HEK293 (cell line): ENCODE measurements at regions not wholly inside any gene's neighbourhood (a gene's known extent, or its start where the extent isn't known, plus 50 kb on each side); places are given as distances from the start of the nearest gene placed in this dataset.

Experiments used
- CTCF ChIA-PET: fragments of 350-600 bp; formaldehyde crosslinking; extraction: SDS; loops from one replicate; lab custom pipeline; 2021; ENCODE audit warnings: antibody characterized with exemption; lab: Yijun Ruan, JAX
- POLR2A ChIA-PET: fragments of 300-600 bp; formaldehyde crosslinking; extraction: SDS; loops from one replicate; lab custom pipeline; 2020; ENCODE audit warnings: antibody characterized with exemption, inconsistent platforms; lab: Yijun Ruan, JAX
- H3K27ac ChIP-seq: fragments of 200-500 bp; sonication (Bioruptor generic); 2 replicates; pipeline ENCODE4 v1.5.1; 2014; ENCODE audit warnings: low read depth, low read length, control low read depth, inconsistent platforms; ENCODE audit errors: extremely low read depth
- H3K36me3 ChIP-seq, 2 experiments: fragments of 200-500 bp in 1 of 2; sonication (Bioruptor generic) in 1 of 2; 1 replicate in 1 of 2; 2 replicates in 1 of 2; pipeline ENCODE4 v1.5.1; 2014 to 2017; ENCODE audit warnings: inconsistent platforms in 2 of 2, low read length in 2 of 2; ENCODE audit not compliant: control insufficient read depth in 2 of 2, insufficient read depth in 1 of 2
- H3K4me1 ChIP-seq: fragments of 200-500 bp; sonication (Bioruptor generic); 2 replicates; pipeline ENCODE4 v1.5.1; 2014; ENCODE audit warnings: mild to moderate bottlenecking, low read length, inconsistent platforms; ENCODE audit not compliant: control insufficient read depth, insufficient read depth
- H3K4me3 ChIP-seq: 2 replicates; pipeline ENCODE4 v1.5.1; 2011; ENCODE audit warnings: low read depth, mild to moderate bottlenecking, control low read depth, low read length, moderate library complexity
- H3K9me3 ChIP-seq: fragments of 200-500 bp; sonication (Bioruptor generic); 2 replicates; pipeline ENCODE4 v1.5.1; 2014; ENCODE audit warnings: low read depth, low read length, inconsistent platforms; ENCODE audit not compliant: control insufficient read depth, insufficient read depth
- BCL11A ChIP-seq: fragments of 450-650 bp; formaldehyde crosslinking; IDR thresholded peaks from 2 replicates; pipeline ENCODE4 v1.5.1; 2016; ENCODE audit warnings: low read depth, missing biosample characterization, missing genetic modification characterization
- FEZF1 ChIP-seq: fragments of 450-650 bp; formaldehyde crosslinking; IDR thresholded peaks from 2 replicates; pipeline ENCODE4 v1.5.1; 2016; ENCODE audit warnings: missing biosample characterization, missing genetic modification characterization
- MZF1 ChIP-seq: fragments of 450-650 bp; formaldehyde crosslinking; IDR thresholded peaks from 2 replicates; pipeline ENCODE4 v1.5.1; 2017; ENCODE audit warnings: missing biosample characterization, missing genetic modification characterization, borderline replicate concordance
- OSR2 ChIP-seq: fragments of 450-650 bp; formaldehyde crosslinking; IDR thresholded peaks from 2 replicates; pipeline ENCODE4 v1.5.1; 2016; ENCODE audit warnings: missing biosample characterization, missing genetic modification characterization
- OVOL3 ChIP-seq: fragments of 450-650 bp; formaldehyde crosslinking; IDR thresholded peaks from 2 replicates; pipeline ENCODE4 v1.5.1; 2016; ENCODE audit warnings: missing biosample characterization, missing genetic modification characterization
- SCRT1 ChIP-seq: fragments of 450-650 bp; formaldehyde crosslinking; IDR thresholded peaks from 2 replicates; pipeline ENCODE4 v1.5.1; 2016; ENCODE audit warnings: missing biosample characterization, missing genetic modification characterization, borderline replicate concordance
- SCRT2 ChIP-seq: fragments of 450-650 bp; formaldehyde crosslinking; IDR thresholded peaks from 2 replicates; pipeline ENCODE4 v1.5.1; 2016; ENCODE audit warnings: missing biosample characterization, missing genetic modification characterization
- WT1 ChIP-seq: fragments of 450-650 bp; formaldehyde crosslinking; IDR thresholded peaks from 2 replicates; pipeline ENCODE4 v1.5.1; 2016; ENCODE audit warnings: missing biosample characterization, missing genetic modification characterization
- ZBTB17 ChIP-seq: fragments of 450-650 bp; formaldehyde crosslinking; IDR thresholded peaks from 2 replicates; pipeline ENCODE4 v1.5.1; 2016; ENCODE audit warnings: missing biosample characterization, missing genetic modification characterization
- ZBTB20 ChIP-seq: fragments of 450-650 bp; formaldehyde crosslinking; IDR thresholded peaks from 2 replicates; pipeline ENCODE4 v1.5.1; 2016; ENCODE audit warnings: missing biosample characterization, missing genetic modification characterization
- ZEB2 ChIP-seq: fragments of 450-650 bp; formaldehyde crosslinking; IDR thresholded peaks from 2 replicates; pipeline ENCODE4 v1.5.1; 2016; ENCODE audit warnings: missing biosample characterization, missing genetic modification characterization
- ZNF132 ChIP-seq: fragments of 450-650 bp; formaldehyde crosslinking; IDR thresholded peaks from 2 replicates; pipeline ENCODE4 v1.5.1; 2017; ENCODE audit warnings: missing biosample characterization, missing genetic modification characterization, borderline replicate concordance
- ZNF214 ChIP-seq: fragments of 450-650 bp; formaldehyde crosslinking; IDR thresholded peaks from 2 replicates; pipeline ENCODE4 v1.5.1; 2017; ENCODE audit warnings: missing biosample characterization, mild to moderate bottlenecking, missing genetic modification characterization, borderline replicate concordance
- ZNF221 ChIP-seq: fragments of 450-650 bp; formaldehyde crosslinking; IDR thresholded peaks from 2 replicates; pipeline ENCODE4 v1.5.1; 2017; ENCODE audit warnings: missing biosample characterization, missing genetic modification characterization, borderline replicate concordance
- ZNF335 ChIP-seq: fragments of 450-650 bp; formaldehyde crosslinking; conservative IDR thresholded peaks from 2 replicates; pipeline ENCODE4 v1.5.1; 2016; ENCODE audit warnings: missing biosample characterization, missing genetic modification characterization
- ZNF341 ChIP-seq: fragments of 450-650 bp; formaldehyde crosslinking; IDR thresholded peaks from 2 replicates; pipeline ENCODE4; 2016; ENCODE audit warnings: low read depth, missing biosample characterization, missing genetic modification characterization
- ZNF366 ChIP-seq: fragments of 450-650 bp; formaldehyde crosslinking; conservative IDR thresholded peaks from 2 replicates; pipeline ENCODE4 v1.5.1; 2016; ENCODE audit warnings: missing biosample characterization, missing genetic modification characterization
- ZNF391 ChIP-seq: fragments of 450-650 bp; formaldehyde crosslinking; IDR thresholded peaks from 2 replicates; pipeline ENCODE4 v1.5.1; 2016; ENCODE audit warnings: low read depth, missing biosample characterization, missing genetic modification characterization, borderline replicate concordance
- ZNF529 ChIP-seq: fragments of 450-650 bp; formaldehyde crosslinking; IDR thresholded peaks from 2 replicates; pipeline ENCODE4 v1.5.1; 2017; ENCODE audit warnings: missing genetic modification characterization, missing biosample characterization; ENCODE audit not compliant: insufficient replicate concordance
- ZNF596 ChIP-seq: fragments of 450-650 bp; IDR thresholded peaks from 2 replicates; pipeline ENCODE4 v1.5.0; 2018; ENCODE audit warnings: missing biosample characterization, mild to moderate bottlenecking, missing genetic modification characterization, moderate library complexity
- ZNF626 ChIP-seq: fragments of 450-650 bp; sonication (Bioruptor Pico); formaldehyde crosslinking; IDR thresholded peaks from 2 replicates; pipeline ENCODE4 v1.5.1; 2018; ENCODE audit warnings: missing biosample characterization, missing genetic modification characterization, inconsistent platforms
- ZNF629 ChIP-seq: fragments of 450-650 bp; formaldehyde crosslinking; IDR thresholded peaks from 2 replicates; pipeline ENCODE4 v1.5.1; 2017; ENCODE audit warnings: missing biosample characterization, missing genetic modification characterization
- ZNF658 ChIP-seq: fragments of 450-650 bp; formaldehyde crosslinking; IDR thresholded peaks from 2 replicates; pipeline ENCODE4; 2016; ENCODE audit warnings: missing biosample characterization, missing genetic modification characterization
- ZNF664 ChIP-seq: fragments of 450-650 bp; formaldehyde crosslinking; IDR thresholded peaks from 2 replicates; pipeline ENCODE4 v1.5.1; 2016; ENCODE audit warnings: missing biosample characterization, missing genetic modification characterization
- ZNF830 ChIP-seq: fragments of 450-650 bp; IDR thresholded peaks from 2 replicates; pipeline ENCODE4 v1.5.0; 2018; ENCODE audit warnings: missing biosample characterization, missing genetic modification characterization, low read depth, mild to moderate bottlenecking, moderate library complexity
- ZXDB ChIP-seq: fragments of 450-650 bp; formaldehyde crosslinking; IDR thresholded peaks from 2 replicates; pipeline ENCODE4 v1.5.1; 2016; ENCODE audit warnings: missing biosample characterization, missing genetic modification characterization
- TF ChIP-seq, protein P1 (sequence below): fragments of 450-650 bp; IDR thresholded peaks from 2 replicates; pipeline ENCODE4 v1.5.1; 2018; ENCODE audit warnings: missing biosample characterization, mild to moderate bottlenecking, missing genetic modification characterization
- TF ChIP-seq, protein P2 (sequence below): fragments of 450-650 bp; formaldehyde crosslinking; IDR thresholded peaks from 2 replicates; pipeline ENCODE4 v1.5.1; 2016; ENCODE audit warnings: missing biosample characterization, missing genetic modification characterization
- TF ChIP-seq, protein P3 (sequence below): fragments of 450-650 bp; formaldehyde crosslinking; IDR thresholded peaks from 2 replicates; pipeline ENCODE4 v1.5.1; 2016; ENCODE audit warnings: missing biosample characterization, missing genetic modification characterization
- TF ChIP-seq, protein P4 (sequence below): fragments of 450-650 bp; formaldehyde crosslinking; IDR thresholded peaks from 2 replicates; pipeline ENCODE4 v1.5.1; 2017; ENCODE audit warnings: missing biosample characterization, missing genetic modification characterization
- TF ChIP-seq, protein P5 (sequence below): fragments of 450-650 bp; formaldehyde crosslinking; IDR thresholded peaks from 2 replicates; pipeline ENCODE4 v1.5.1; 2016; ENCODE audit warnings: missing biosample characterization, missing genetic modification characterization

DNA sequence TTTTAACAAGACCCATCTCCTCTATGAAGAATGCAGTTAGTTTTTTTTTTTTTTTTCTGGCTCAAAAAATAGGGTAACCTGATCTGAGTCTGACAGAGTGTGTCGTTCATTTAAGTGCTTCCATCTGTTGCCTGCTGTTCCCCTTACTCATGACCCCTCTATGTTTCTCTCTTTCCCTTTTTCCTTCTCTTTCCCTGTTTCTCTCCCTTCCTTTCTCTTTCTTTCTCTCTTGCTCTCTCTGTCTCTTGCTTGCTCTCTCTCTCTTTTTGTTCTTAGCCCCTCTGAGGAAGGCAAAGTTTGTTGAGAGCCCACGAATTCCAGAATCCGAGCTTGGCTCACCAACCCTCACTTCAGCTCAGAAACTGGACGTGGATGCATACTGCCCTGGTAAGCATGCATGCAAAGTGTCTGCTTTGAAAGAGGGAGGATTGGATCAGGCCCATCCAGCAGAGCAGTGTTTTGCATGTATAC, 185.0 kb downstream of the TANC2 start:
- CTCF ChIA-PET, result no interaction called here
- POLR2A ChIA-PET, result interaction anchor here (0.6 to 0.7 kb wide), 2 partner anchors 17 to 18 kb away, joined by 3 to 4 read pairs; no protein-coding TSS in a partner anchor
- H3K27ac ChIP-seq, result no peak overlapping the region
- no peak overlapping the region for H3K4me3 ChIP-seq
- no peaks in the 10 kb centered on the region for H3K36me3 ChIP-seq
- H3K4me1 ChIP-seq, result peaks cover 42% of the 10 kb centered on the region
- no peaks in the 10 kb centered on the region for H3K9me3 ChIP-seq
- TF ChIP-seq ZNF335, result peak; percentile 65
- TF ChIP-seq, protein P1, sequence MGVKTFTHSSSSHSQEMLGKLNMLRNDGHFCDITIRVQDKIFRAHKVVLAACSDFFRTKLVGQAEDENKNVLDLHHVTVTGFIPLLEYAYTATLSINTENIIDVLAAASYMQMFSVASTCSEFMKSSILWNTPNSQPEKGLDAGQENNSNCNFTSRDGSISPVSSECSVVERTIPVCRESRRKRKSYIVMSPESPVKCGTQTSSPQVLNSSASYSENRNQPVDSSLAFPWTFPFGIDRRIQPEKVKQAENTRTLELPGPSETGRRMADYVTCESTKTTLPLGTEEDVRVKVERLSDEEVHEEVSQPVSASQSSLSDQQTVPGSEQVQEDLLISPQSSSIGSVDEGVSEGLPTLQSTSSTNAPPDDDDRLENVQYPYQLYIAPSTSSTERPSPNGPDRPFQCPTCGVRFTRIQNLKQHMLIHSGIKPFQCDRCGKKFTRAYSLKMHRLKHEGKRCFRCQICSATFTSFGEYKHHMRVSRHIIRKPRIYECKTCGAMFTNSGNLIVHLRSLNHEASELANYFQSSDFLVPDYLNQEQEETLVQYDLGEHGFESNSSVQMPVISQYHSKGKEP (tag by site-specific recombination), result 0 out of 2 replicates have a peak, but pooled peaks have one; percentile 21
- TF ChIP-seq, protein P2, sequence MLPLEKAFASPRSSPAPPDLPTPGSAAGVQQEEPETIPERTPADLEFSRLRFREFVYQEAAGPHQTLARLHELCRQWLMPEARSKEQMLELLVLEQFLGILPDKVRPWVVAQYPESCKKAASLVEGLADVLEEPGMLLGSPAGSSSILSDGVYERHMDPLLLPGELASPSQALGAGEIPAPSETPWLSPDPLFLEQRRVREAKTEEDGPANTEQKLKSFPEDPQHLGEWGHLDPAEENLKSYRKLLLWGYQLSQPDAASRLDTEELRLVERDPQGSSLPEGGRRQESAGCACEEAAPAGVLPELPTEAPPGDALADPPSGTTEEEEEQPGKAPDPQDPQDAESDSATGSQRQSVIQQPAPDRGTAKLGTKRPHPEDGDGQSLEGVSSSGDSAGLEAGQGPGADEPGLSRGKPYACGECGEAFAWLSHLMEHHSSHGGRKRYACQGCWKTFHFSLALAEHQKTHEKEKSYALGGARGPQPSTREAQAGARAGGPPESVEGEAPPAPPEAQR (tag by site-specific recombination), result no peak
- TF ChIP-seq ZNF341 (tag by site-specific recombination), result 0 out of 2 replicates have a peak, but pooled peaks have one; percentile 11
- TF ChIP-seq ZEB2 (tag by site-specific recombination), result peak; percentile 49; the same call in 1 of the 2 replicates
- peak; percentile 50; the same call in 1 of the 2 replicates for TF ChIP-seq ZNF596 (tag by site-specific recombination)
- TF ChIP-seq ZXDB (tag by site-specific recombination), result peak; percentile 61
- TF ChIP-seq ZNF214 (tag by site-specific recombination), result no peak
- TF ChIP-seq ZBTB17 (tag by site-specific recombination), result peak; percentile 94
- peak; percentile 67; the same call in 1 of the 2 replicates for TF ChIP-seq BCL11A (tag by site-specific recombination)
- no peak for TF ChIP-seq ZNF626 (tag by site-specific recombination)
- TF ChIP-seq ZNF221 (tag by site-specific recombination), result no peak
- TF ChIP-seq OVOL3 (tag by site-specific recombination), result no peak
- TF ChIP-seq OSR2, result no peak; the same call in 1 of the 2 replicates
- TF ChIP-seq, protein P3, sequence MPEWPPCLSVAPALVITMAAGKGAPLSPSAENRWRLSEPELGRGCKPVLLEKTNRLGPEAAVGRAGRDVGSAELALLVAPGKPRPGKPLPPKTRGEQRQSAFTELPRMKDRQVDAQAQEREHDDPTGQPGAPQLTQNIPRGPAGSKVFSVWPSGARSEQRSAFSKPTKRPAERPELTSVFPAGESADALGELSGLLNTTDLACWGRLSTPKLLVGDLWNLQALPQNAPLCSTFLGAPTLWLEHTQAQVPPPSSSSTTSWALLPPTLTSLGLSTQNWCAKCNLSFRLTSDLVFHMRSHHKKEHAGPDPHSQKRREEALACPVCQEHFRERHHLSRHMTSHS, result no peak
- peak; percentile 58; the same call in 1 of the 2 replicates for TF ChIP-seq ZNF664 (tag by site-specific recombination)
- TF ChIP-seq ZBTB20 (tag by site-specific recombination), result peak; percentile 37; the same call in 1 of the 2 replicates
- TF ChIP-seq MZF1 (tag by site-specific recombination), result peak; percentile 49; the same call in 1 of the 2 replicates
- no peak for TF ChIP-seq ZNF658 (tag by site-specific recombination)
- TF ChIP-seq FEZF1 (tag by site-specific recombination), result peak; percentile 24; the same call in 1 of the 2 replicates
- TF ChIP-seq, protein P4, sequence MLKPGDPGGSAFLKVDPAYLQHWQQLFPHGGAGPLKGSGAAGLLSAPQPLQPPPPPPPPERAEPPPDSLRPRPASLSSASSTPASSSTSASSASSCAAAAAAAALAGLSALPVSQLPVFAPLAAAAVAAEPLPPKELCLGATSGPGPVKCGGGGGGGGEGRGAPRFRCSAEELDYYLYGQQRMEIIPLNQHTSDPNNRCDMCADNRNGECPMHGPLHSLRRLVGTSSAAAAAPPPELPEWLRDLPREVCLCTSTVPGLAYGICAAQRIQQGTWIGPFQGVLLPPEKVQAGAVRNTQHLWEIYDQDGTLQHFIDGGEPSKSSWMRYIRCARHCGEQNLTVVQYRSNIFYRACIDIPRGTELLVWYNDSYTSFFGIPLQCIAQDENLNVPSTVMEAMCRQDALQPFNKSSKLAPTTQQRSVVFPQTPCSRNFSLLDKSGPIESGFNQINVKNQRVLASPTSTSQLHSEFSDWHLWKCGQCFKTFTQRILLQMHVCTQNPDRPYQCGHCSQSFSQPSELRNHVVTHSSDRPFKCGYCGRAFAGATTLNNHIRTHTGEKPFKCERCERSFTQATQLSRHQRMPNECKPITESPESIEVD (tag by site-specific recombination), result peak; percentile 62; the same call in 1 of the 2 replicates
- peak; percentile 83 for TF ChIP-seq ZNF366 (tag by site-specific recombination)
- TF ChIP-seq ZNF629 (tag by site-specific recombination), result peak; percentile 48; the same call in 1 of the 2 replicates
- no peak for TF ChIP-seq ZNF830 (tag by site-specific recombination)
- peak; percentile 90 for TF ChIP-seq SCRT1 (tag by site-specific recombination)
- TF ChIP-seq, protein P5, sequence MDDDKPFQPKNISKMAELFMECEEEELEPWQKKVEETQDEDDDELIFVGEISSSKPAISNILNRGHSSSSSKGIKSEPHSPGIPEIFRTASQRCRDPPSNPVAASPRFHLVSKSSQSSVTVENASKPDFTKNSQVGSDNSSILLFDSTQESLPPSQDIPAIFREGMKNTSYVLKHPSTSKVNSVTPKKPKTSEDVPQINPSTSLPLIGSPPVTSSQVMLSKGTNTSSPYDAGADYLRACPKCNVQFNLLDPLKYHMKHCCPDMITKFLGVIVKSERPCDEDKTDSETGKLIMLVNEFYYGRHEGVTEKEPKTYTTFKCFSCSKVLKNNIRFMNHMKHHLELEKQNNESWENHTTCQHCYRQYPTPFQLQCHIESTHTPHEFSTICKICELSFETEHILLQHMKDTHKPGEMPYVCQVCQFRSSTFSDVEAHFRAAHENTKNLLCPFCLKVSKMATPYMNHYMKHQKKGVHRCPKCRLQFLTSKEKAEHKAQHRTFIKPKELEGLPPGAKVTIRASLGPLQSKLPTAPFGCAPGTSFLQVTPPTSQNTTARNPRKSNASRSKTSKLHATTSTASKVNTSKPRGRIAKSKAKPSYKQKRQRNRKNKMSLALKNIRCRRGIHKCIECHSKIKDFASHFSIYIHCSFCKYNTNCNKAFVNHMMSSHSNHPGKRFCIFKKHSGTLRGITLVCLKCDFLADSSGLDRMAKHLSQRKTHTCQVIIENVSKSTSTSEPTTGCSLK (tag by site-specific recombination), result no peak
- no peak for TF ChIP-seq ZNF529 (tag by site-specific recombination)
- 0 out of 2 replicates have a peak, but pooled peaks have one; percentile 17 for TF ChIP-seq WT1 (tag by site-specific recombination)
- peak; percentile 70; the same call in 1 of the 2 replicates for TF ChIP-seq ZNF391
- no peak for TF ChIP-seq ZNF132 (tag by site-specific recombination)
- TF ChIP-seq SCRT2 (tag by site-specific recombination), result peak; percentile 93
